SU-DHL-6 (cell line): ENCODE measurements at regions not wholly inside any gene's neighbourhood (a gene's known extent, or its start where the extent isn't known, plus 50 kb on each side); places are given as distances from the start of the nearest gene placed in this dataset.

Experiments used
- CTCF ChIP-seq: fragments of 200-600 bp; sonication (generic); IDR thresholded peaks from one replicate; pipeline ENCODE4 v1.5.1; 2017; ENCODE audit warnings: antibody characterized with exemption, mild to moderate bottlenecking, low read length, moderate library complexity; ENCODE audit not compliant: insufficient read depth, poor library complexity, severe bottlenecking
- EZH2phosphoT487 ChIP-seq: fragments of 200-600 bp; sonication (generic), shearing (Covaris generic); conservative IDR thresholded peaks from 2 replicates; pipeline ENCODE4 v1.6.1; 2018; ENCODE audit warnings: mild to moderate bottlenecking, antibody characterized with exemption, low read length, moderate library complexity, mixed read lengths

DNA sequence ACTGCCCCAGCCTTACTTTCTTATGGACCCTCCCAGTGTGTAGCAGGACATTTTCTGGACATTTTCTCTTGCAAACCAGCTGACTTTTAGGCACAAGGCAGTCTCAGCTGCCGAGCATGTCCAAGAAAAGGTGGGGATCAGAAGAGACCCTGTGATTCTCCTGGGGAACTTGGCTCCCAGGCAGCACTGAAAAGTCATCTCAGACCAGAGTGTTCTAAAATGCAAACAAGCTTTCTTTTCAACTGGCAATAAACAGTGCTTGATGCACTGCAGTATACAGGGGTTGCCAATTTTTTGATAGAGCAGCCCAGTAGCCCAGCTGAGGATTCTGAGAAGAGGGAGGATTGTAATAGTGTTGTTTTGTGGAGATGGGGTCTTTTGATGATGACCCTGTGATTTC lies 168.0 kb upstream of the PHYHIPL start:
- TF ChIP-seq CTCF (no peak), EZH2phosphoT487 (no peak)
